Mucosa of gallbladder (tissue), 1 donor: ENCODE measurements at regions not wholly inside any gene's neighbourhood (a gene's known extent, or its start where the extent isn't known, plus 50 kb on each side); places are given as distances from the start of the nearest gene placed in this dataset.

Experiments
- DNase-seq: peaks from one replicate; pipeline ENCODE4 v3.0.0-alpha.2; 2020; ENCODE audit warnings: low spot score
- donor health status: DM: no; HTN: no; CAD: no.

DNA sequence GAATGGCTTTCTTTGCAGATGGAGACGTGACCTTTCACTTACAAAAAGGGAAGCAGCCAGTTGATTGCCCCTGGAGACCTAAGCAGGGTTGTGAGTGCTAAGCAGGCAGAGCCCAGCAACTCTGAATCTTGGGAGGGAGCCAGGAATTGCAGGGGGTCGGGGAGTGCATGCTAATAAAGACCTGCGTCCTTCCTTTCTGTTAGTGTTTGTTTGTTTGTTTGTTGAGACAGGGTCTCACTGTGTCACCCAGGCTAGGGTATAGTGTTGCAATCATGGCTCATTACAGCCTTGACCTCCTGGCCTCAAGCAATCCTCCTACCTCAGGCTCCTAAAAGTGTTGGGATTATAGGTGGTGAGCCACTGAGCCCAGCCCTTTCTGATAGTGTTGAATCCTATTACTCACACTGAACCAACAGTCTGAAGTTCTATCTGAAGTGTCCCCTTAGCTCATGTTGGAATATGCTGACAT, 137.4 kb downstream of the CEP135 start:
- no peak for DNase-seq

DNA sequence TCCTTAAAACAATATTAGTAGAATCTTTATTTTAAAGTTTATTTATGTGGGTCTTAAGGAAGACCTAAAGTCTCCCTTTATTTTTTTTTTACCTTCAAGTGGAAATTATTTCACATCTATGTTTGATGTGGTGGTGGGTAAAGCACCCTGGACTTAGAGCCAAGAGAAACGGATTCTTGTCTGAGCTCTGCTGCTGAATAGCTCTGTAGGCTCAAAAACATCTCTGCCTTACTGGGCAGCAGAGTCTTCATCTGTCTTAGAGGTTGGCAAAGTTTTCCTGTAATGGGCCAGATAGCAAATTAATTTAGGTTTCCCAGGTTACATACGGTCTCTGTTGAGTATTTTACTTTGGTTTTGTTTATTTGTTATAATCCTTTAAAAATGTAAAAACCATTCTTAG, 136.5 kb downstream of the CEP135 start:
- no peak for DNase-seq

DNA sequence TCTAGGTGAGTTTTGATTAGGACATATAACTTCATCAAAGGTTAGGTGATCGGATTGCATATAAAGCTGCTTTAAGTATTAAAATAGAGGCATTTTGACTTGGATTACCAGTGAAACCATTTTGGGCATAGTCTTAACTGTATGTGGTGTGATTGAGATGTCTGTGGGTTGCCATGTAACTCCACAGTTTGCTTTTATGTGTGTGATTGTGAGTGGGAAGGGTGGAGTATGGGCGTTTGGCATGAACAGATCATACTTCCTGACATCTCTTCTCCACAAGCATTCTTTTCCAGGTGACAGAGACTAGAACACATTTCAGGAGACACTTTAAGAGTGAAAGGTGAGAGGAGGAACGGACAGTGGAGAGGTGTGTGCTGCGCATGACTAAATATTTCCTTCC, 136.1 kb downstream of the CEP135 start:
- no peak for DNase-seq
